Muscle layer of duodenum (tissue), 2 donors: ENCODE measurements at regions not wholly inside any gene's neighbourhood (a gene's known extent, or its start where the extent isn't known, plus 50 kb on each side); places are given as distances from the start of the nearest gene placed in this dataset.

Experiments used
- H3K27ac ChIP-seq: one replicate; pipeline ENCODE4 v1.7.0; 2013; ENCODE audit warnings: mild to moderate bottlenecking, low read length
- H3K27me3 ChIP-seq: one replicate; pipeline ENCODE4 v1.7.0; 2013; ENCODE audit warnings: low read depth, mild to moderate bottlenecking, control low read depth, low read length
- H3K36me3 ChIP-seq, 2 donors: one replicate each; pipeline ENCODE4 v1.7.0; 2013; ENCODE audit warnings: low read length in 2 of 2, control low read depth in 1 of 2, mild to moderate bottlenecking in 1 of 2; ENCODE audit not compliant: insufficient read depth in 2 of 2, control insufficient read depth in 1 of 2
- H3K4me1 ChIP-seq, 2 donors: one replicate each; pipeline ENCODE4 v1.7.0; 2013; ENCODE audit warnings: low read length in 2 of 2, mild to moderate bottlenecking in 2 of 2, control low read depth in 1 of 2, moderate library complexity in 1 of 2; ENCODE audit not compliant: insufficient read depth in 2 of 2, control insufficient read depth in 1 of 2
- H3K4me3 ChIP-seq, 2 donors: one replicate each; pipeline ENCODE4 v1.7.0; 2013; ENCODE audit warnings: low read length in 2 of 2, low read depth in 1 of 2, mild to moderate bottlenecking in 1 of 2
- H3K9me3 ChIP-seq, 2 donors: one replicate each; pipeline ENCODE4 v1.7.0; 2013; ENCODE audit warnings: low read length in 2 of 2, control low read depth in 1 of 2, mild to moderate bottlenecking in 1 of 2; ENCODE audit not compliant: control insufficient read depth in 1 of 2
- donor health status: healthy.

GRCh38 chr1:80075351-80075750, 1068.8 kb upstream of the ADGRL4 start:
- Histone ChIP-seq H3K36me3 (no peaks in the 10 kb centered on the region), H3K27me3 (no peaks in the 10 kb centered on the region), H3K27ac (no peak overlapping the region), H3K9me3 (no peaks in the 10 kb centered on the region), H3K4me3 (no peak overlapping the region), H3K4me1 (no peaks in the 10 kb centered on the region)

- Histone ChIP-seq H3K4me3 (no peak overlapping the region), H3K9me3 (no peaks in the 10 kb centered on the region), H3K36me3 (no peaks in the 10 kb centered on the region), H3K27ac (no peak overlapping the region), H3K4me1 (no peaks in the 10 kb centered on the region), H3K27me3 (no peaks in the 10 kb centered on the region)
Measured at GRCh38 chr1:80072563-80072962, 1066.0 kb upstream of the ADGRL4 start.

GRCh38 chr1:80066060-80066459, 1059.5 kb upstream of the ADGRL4 start:
- Histone ChIP-seq H3K27me3 (no peaks in the 10 kb centered on the region), H3K27ac (no peak overlapping the region), H3K9me3 (no peaks in the 10 kb centered on the region)

GRCh38 chr1:80064524-80064923, 1058.0 kb upstream of the ADGRL4 start:
- Histone ChIP-seq H3K9me3 (no peaks in the 10 kb centered on the region), H3K4me3 (no peak overlapping the region), H3K27ac (no peak overlapping the region), H3K36me3 (no peaks in the 10 kb centered on the region), H3K4me1 (no peaks in the 10 kb centered on the region), H3K27me3 (no peaks in the 10 kb centered on the region)

More at GRCh38 chr1:80066060-80066459, 1059.5 kb upstream of the ADGRL4 start:
- H3K4me3 ChIP-seq, result no peak overlapping the region
- H3K4me1 ChIP-seq, result no peaks in the 10 kb centered on the region
- no peaks in the 10 kb centered on the region for H3K36me3 ChIP-seq

- Histone ChIP-seq H3K9me3 (no peaks in the 10 kb centered on the region), H3K4me1 (no peaks in the 10 kb centered on the region), H3K4me3 (no peak overlapping the region), H3K27me3 (no peaks in the 10 kb centered on the region), H3K27ac (no peak overlapping the region), H3K36me3 (no peaks in the 10 kb centered on the region)
Measured at GRCh38 chr1:80059940-80060339, 1053.4 kb upstream of the ADGRL4 start.

GRCh38 chr1:80056179-80056578, 1049.6 kb upstream of the ADGRL4 start:
- Histone ChIP-seq H3K36me3 (no peaks in the 10 kb centered on the region), H3K27ac (no peak overlapping the region), H3K9me3 (no peaks in the 10 kb centered on the region), H3K27me3 (no peaks in the 10 kb centered on the region), H3K4me3 (no peak overlapping the region), H3K4me1 (no peaks in the 10 kb centered on the region)

GRCh38 chr1:80054129-80054528, 1047.6 kb upstream of the ADGRL4 start:
- Histone ChIP-seq H3K36me3 (no peaks in the 10 kb centered on the region), H3K4me1 (no peaks in the 10 kb centered on the region), H3K27me3 (no peaks in the 10 kb centered on the region), H3K4me3 (no peak overlapping the region), H3K27ac (no peak overlapping the region), H3K9me3 (no peaks in the 10 kb centered on the region)

GRCh38 chr1:80053613-80054012, 1047.1 kb upstream of the ADGRL4 start:
- H3K9me3 ChIP-seq, result no peaks in the 10 kb centered on the region
- no peak overlapping the region for H3K27ac ChIP-seq
- H3K27me3 ChIP-seq, result no peaks in the 10 kb centered on the region
- H3K4me3 ChIP-seq, result no peak overlapping the region
- H3K36me3 ChIP-seq, result no peaks in the 10 kb centered on the region
- H3K4me1 ChIP-seq, result no peaks in the 10 kb centered on the region

GRCh38 chr1:80050523-80050922, 1044.0 kb upstream of the ADGRL4 start:
- H3K27ac ChIP-seq, result no peak overlapping the region
- no peaks in the 10 kb centered on the region for H3K4me1 ChIP-seq
- H3K27me3 ChIP-seq, result no peaks in the 10 kb centered on the region
- H3K9me3 ChIP-seq, result no peaks in the 10 kb centered on the region
- H3K36me3 ChIP-seq, result no peaks in the 10 kb centered on the region
- H3K4me3 ChIP-seq, result no peak overlapping the region

GRCh38 chr1:80050085-80050484, 1043.6 kb upstream of the ADGRL4 start:
- Histone ChIP-seq H3K36me3 (no peaks in the 10 kb centered on the region), H3K27ac (no peak overlapping the region), H3K4me3 (no peak overlapping the region), H3K27me3 (no peaks in the 10 kb centered on the region), H3K4me1 (no peaks in the 10 kb centered on the region), H3K9me3 (no peaks in the 10 kb centered on the region)

- Histone ChIP-seq H3K4me1 (no peaks in the 10 kb centered on the region), H3K9me3 (no peaks in the 10 kb centered on the region)
Measured at GRCh38 chr1:80048716-80049115, 1042.2 kb upstream of the ADGRL4 start.

GRCh38 chr1:80047791-80048190, 1041.3 kb upstream of the ADGRL4 start:
- Histone ChIP-seq H3K4me1 (no peaks in the 10 kb centered on the region), H3K9me3 (no peaks in the 10 kb centered on the region), H3K36me3 (no peaks in the 10 kb centered on the region), H3K27me3 (no peaks in the 10 kb centered on the region), H3K27ac (no peak overlapping the region), H3K4me3 (no peak overlapping the region)

More at GRCh38 chr1:80048716-80049115, 1042.2 kb upstream of the ADGRL4 start:
- no peak overlapping the region for H3K4me3 ChIP-seq
- H3K27ac ChIP-seq, result no peak overlapping the region
- H3K36me3 ChIP-seq, result no peaks in the 10 kb centered on the region
- H3K27me3 ChIP-seq, result no peaks in the 10 kb centered on the region
